K562 (cell line): ENCODE measurements at regions not wholly inside any gene's neighbourhood (a gene's known extent, or its start where the extent isn't known, plus 50 kb on each side); places are given as distances from the start of the nearest gene placed in this dataset.

Source experiments
- ATAC-seq: fragments of 200-7000 bp; cut with Tn5 transposase; 3 replicates; pipeline ENCODE4 v1.9.1; 2020; ENCODE audit warnings: moderate library complexity
- BruUV-seq: library from RNA; stranded (reverse); fragments of 400-500 nt; replicated peaks from 2 replicates; lab custom pipeline; 2021; lab: Mats Ljungman, UMichigan
- CTCF ChIA-PET: fragments of 300-600 bp; formaldehyde crosslinking; extraction: SDS; loops from one replicate; lab custom pipeline; 2021; ENCODE audit warnings: low intra/inter-chr PET ratio; lab: Yijun Ruan, JAX
- POLR2A ChIA-PET: fragments of 300-600, 350-650 bp; sonication (Branson Sonifier 250); formaldehyde crosslinking; extraction: SDS; loops from one replicate; lab custom pipeline; 2021; ENCODE audit warnings: antibody characterized with exemption, inconsistent platforms; lab: Yijun Ruan, JAX
- DNase-seq, 4 experiments: peaks; one replicate each; pipeline versions ENCODE4 v3.0.0 to v3.0.0-alpha.2; 2011 to 2018; ENCODE audit warnings: low spot score in 3 of 4, mixed read lengths in 3 of 4; ENCODE audit errors: extremely low read depth in 1 of 4
- FAIRE-seq: peaks from 2 replicates; lab custom pipeline; 2011; peaks lifted over from hg19 to GRCh38; lab: Jason Lieb, UNC
- H2AFZ ChIP-seq: 2 replicates; pipeline ENCODE4 v1.6.0; 2011; ENCODE audit warnings: low read depth, low read length, control low read depth, inconsistent platforms
- H3K27ac ChIP-seq: fragments of 200-600 bp; 3 replicates; pipeline ENCODE4 v1.8.0; 2011; ENCODE audit warnings: low read depth, mild to moderate bottlenecking, control low read depth, inconsistent platforms, low read length, moderate library complexity, mixed read lengths; ENCODE audit errors: extremely low read depth
- H3K27me3 ChIP-seq, 2 experiments: fragments of 300-600 bp in 1 of 2; 2 replicates in 1 of 2; 3 replicates in 1 of 2; pipeline versions ENCODE4 v1.6.0 to v1.8.0; 2011; ENCODE audit warnings: inconsistent platforms in 2 of 2, low read length in 2 of 2, mild to moderate bottlenecking in 1 of 2, mixed read lengths in 1 of 2, moderate library complexity in 1 of 2; ENCODE audit not compliant: control insufficient read depth in 2 of 2, insufficient read depth in 2 of 2
- H3K36me3 ChIP-seq: fragments of 300-600 bp; 3 replicates; pipeline ENCODE4 v1.8.0; 2011; ENCODE audit warnings: mild to moderate bottlenecking, low read length, inconsistent platforms; ENCODE audit not compliant: control insufficient read depth, insufficient read depth
- H3K4me1 ChIP-seq, 2 experiments: fragments of 200-600 bp in 1 of 2; replicated peaks in 1 of 2; 2 replicates in 1 of 2; 3 replicates in 1 of 2; pipeline versions ENCODE4 v1.5.1 to v1.8.0; 2011; ENCODE audit warnings: inconsistent platforms in 2 of 2, low read length in 2 of 2, mild to moderate bottlenecking in 1 of 2, mixed read lengths in 1 of 2, moderate library complexity in 1 of 2; ENCODE audit not compliant: control insufficient read depth in 2 of 2, insufficient read depth in 2 of 2
- H3K4me2 ChIP-seq: 2 replicates; pipeline ENCODE4 v1.6.1; 2011; ENCODE audit warnings: low read length, control low read depth, inconsistent platforms, mixed read lengths; ENCODE audit not compliant: insufficient read depth
- H3K4me3 ChIP-seq: fragments of 200-600 bp; sonication (generic), shearing (Covaris generic); 2 replicates; pipeline ENCODE4 v1.5.1; 2016; ENCODE audit warnings: control low read depth, inconsistent platforms
- H3K79me2 ChIP-seq: fragments of 200-600 bp; 3 replicates; pipeline ENCODE4 v1.8.0; 2011; ENCODE audit warnings: low read length, inconsistent platforms; ENCODE audit not compliant: control insufficient read depth, insufficient read depth
- H3K9ac ChIP-seq, 2 experiments: 2 replicates each; pipeline versions ENCODE4 v1.6.0 to v1.6.1; 2011; ENCODE audit warnings: low read depth in 2 of 2, low read length in 2 of 2, control low read depth in 1 of 2, inconsistent platforms in 1 of 2, mild to moderate bottlenecking in 1 of 2, mixed read lengths in 1 of 2; ENCODE audit not compliant: insufficient read depth in 1 of 2
- H3K9me1 ChIP-seq: one replicate; pipeline ENCODE4 v1.6.0; 2011; ENCODE audit warnings: inconsistent platforms, mild to moderate bottlenecking, low read length, moderate library complexity; ENCODE audit not compliant: control insufficient read depth, insufficient read depth
- H3K9me3 ChIP-seq: replicated peaks from 2 replicates; pipeline ENCODE4 v1.5.1; 2011; ENCODE audit warnings: low read depth, low read length, inconsistent platforms; ENCODE audit not compliant: control insufficient read depth, insufficient read depth
- H4K20me1 ChIP-seq: replicated peaks from 2 replicates; pipeline ENCODE4 v1.6.1; 2011; ENCODE audit warnings: low read length, inconsistent platforms, mixed read lengths; ENCODE audit not compliant: control insufficient read depth, insufficient read depth
- CXXC5 ChIP-seq: fragments of 250-450 bp; sonication (Bioruptor Pico); IDR thresholded peaks from 2 replicates; pipeline ENCODE4 v1.8.0; 2022; ENCODE audit warnings: inconsistent platforms, mild to moderate bottlenecking, moderate library complexity
- ELK1 ChIP-seq: sonication (generic); formaldehyde crosslinking; IDR thresholded peaks from 2 replicates; pipeline ENCODE4 v1.8.1; 2022; ENCODE audit warnings: missing genetic modification reagents
- FOXJ3 ChIP-seq: sonication (generic); formaldehyde crosslinking; IDR thresholded peaks from 2 replicates; pipeline ENCODE4 v1.4.0; 2020; ENCODE audit warnings: mild to moderate bottlenecking, missing genetic modification reagents
- HOXB6 ChIP-seq: fragments of 250-450 bp; sonication (Bioruptor Pico); IDR thresholded peaks from 2 replicates; pipeline ENCODE4 v1.5.1; 2022; ENCODE audit warnings: mild to moderate bottlenecking, borderline replicate concordance
- KDM2B ChIP-seq: fragments of 250-450 bp; sonication (Bioruptor Pico); IDR thresholded peaks from 2 replicates; pipeline ENCODE4 v1.8.0; 2021; ENCODE audit warnings: mild to moderate bottlenecking, moderate library complexity
- MAZ ChIP-seq, 2 experiments: fragments of 450-650 bp in 1 of 2; sonication (generic) in 1 of 2; formaldehyde crosslinking; IDR thresholded peaks in 1 of 2; conservative IDR thresholded peaks in 1 of 2; 2 replicates each; pipeline versions ENCODE4 v1.4.0 to v1.5.0; 2020; ENCODE audit warnings: mild to moderate bottlenecking in 1 of 2, missing genetic modification reagents in 1 of 2
- PTTG1 ChIP-seq: fragments of 450-650 bp; IDR thresholded peaks from 2 replicates; pipeline ENCODE4 v1.6.1; 2016; ENCODE audit warnings: low read depth, mild to moderate bottlenecking, missing genetic modification characterization, missing compliant biosample characterization
- RREB1 ChIP-seq: fragments of 250-450 bp; sonication (Bioruptor Pico); IDR thresholded peaks from 2 replicates; pipeline ENCODE4 v1.4.0; 2020
- XRCC5 ChIP-seq: fragments of 200-400 bp; formaldehyde crosslinking; IDR thresholded peaks from 2 replicates; pipeline ENCODE4 v1.6.1; 2017; ENCODE audit warnings: low read depth, mild to moderate bottlenecking, low read length
- ZC3H8 ChIP-seq: fragments of 450-650 bp; IDR thresholded peaks from 2 replicates; pipeline ENCODE4 v1.6.1; 2017
- ZNF232 ChIP-seq: sonication (generic); formaldehyde crosslinking; IDR thresholded peaks from 2 replicates; pipeline ENCODE4 v1.8.0; 2022; ENCODE audit warnings: mild to moderate bottlenecking, missing genetic modification reagents
- ZNF655 ChIP-seq: fragments of 250-450 bp; sonication (Bioruptor Pico); IDR thresholded peaks from 2 replicates; pipeline ENCODE4 v1.5.0; 2021
- WGBS: fragments of 100-300 bp; shearing (Covaris generic); methylation state at CpG from one replicate; pipeline ENCODE4 v1.1.6; 2016; ENCODE audit warnings: low coverage, mixed read lengths; ENCODE audit not compliant: insufficient coverage; ENCODE audit errors: missing lambda C conversion rate; 5-methylcytosine and 5-hydroxymethylcytosine counted together
- in situ Hi-C: fragments of 300-500 bp; cut with MboI; formaldehyde crosslinking; loops from 4 replicates; pipeline ENCODE4 v1.15.0; 2018; ENCODE audit warnings: inconsistent platforms, mixed read lengths
- intact Hi-C: fragments of 100-400 bp; cut with micrococcal nuclease; formaldehyde crosslinking; loops from 2 replicates; pipeline ENCODE4 v1.14.2; 2022

DNA sequence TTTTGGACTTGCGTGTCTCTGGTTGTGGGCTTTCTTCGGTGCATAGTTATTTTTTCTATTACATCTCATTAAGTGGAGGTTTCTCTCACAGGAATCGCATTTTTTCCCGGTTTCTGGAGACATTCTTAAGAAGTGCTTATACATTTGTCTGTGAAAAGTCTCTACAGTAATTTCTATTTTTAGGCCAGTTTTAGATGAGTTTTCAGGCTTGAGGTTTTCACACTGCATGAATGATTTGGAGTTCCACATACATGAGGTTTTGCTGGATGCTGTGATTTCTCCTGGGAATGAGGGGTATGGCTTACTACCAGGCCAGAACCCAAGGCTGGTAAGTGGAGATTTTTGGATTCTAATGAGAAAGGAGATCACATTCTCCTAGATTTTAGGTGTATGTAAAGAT lies 422.6 kb upstream of the SLIT2 start:
- no peaks in the 10 kb centered on the region for H3K9me3 ChIP-seq
- no peak for DNase-seq
- H3K27ac ChIP-seq: no peak overlapping the region
- no peak for ATAC-seq
- no peak overlapping the region for H3K9ac ChIP-seq
- H3K27me3 ChIP-seq: no peaks in the 10 kb centered on the region
- H2AFZ ChIP-seq: no peak overlapping the region
- no peaks in the 10 kb centered on the region for H3K9me1 ChIP-seq
- no peaks in the 10 kb centered on the region for H3K36me3 ChIP-seq
- ChIA-PET POLR2A (no interaction called here), CTCF (no interaction called here)
- H3K4me3 ChIP-seq: no peak overlapping the region
- H3K79me2 ChIP-seq: no peaks in the 10 kb centered on the region
- no TSS peak for BruUV-seq
- no peaks in the 10 kb centered on the region for H3K4me1 ChIP-seq
- intact Hi-C loops (no loop called here), in situ Hi-C loops (no loop called here)
- no peak for FAIRE-seq
- H3K4me2 ChIP-seq: no peak overlapping the region
- 0% methylated on average over 4 of the region's 4 CpGs for WGBS
- no peaks in the 10 kb centered on the region for H4K20me1 ChIP-seq
- TF ChIP-seq ZC3H8: no peak
- no peak for TF ChIP-seq PTTG1 (tag)
- TF ChIP-seq RREB1 (CRISPR knock-in tag): no peak
- no peak for TF ChIP-seq HOXB6 (CRISPR knock-in tag)
- no peak for TF ChIP-seq CXXC5 (CRISPR knock-in tag)
- no peak for TF ChIP-seq ELK1 (CRISPR knock-in tag)
- no peak for TF ChIP-seq KDM2B (CRISPR knock-in tag)
- TF ChIP-seq FOXJ3 (CRISPR knock-in tag): no peak
- no peak for TF ChIP-seq ZNF655 (CRISPR knock-in tag)
- no peak for TF ChIP-seq MAZ (CRISPR knock-in tag; conservative IDR thresholded peaks at IDR 0.05 in 1 of 2, IDR thresholded peaks at IDR 0.05 in 1 of 2)
- TF ChIP-seq ZNF232 (CRISPR knock-in tag): no peak
- no peak for TF ChIP-seq XRCC5
